IMR-90 (cell line): ENCODE measurements at regions not wholly inside any gene's neighbourhood (a gene's known extent, or its start where the extent isn't known, plus 50 kb on each side); places are given as distances from the start of the nearest gene placed in this dataset.
A peak's percentile ranks its signal among the peaks of the same experiment; 100 is the strongest.

Experiments used
- ATAC-seq: fragments of 200-7000 bp; cut with Tn5 transposase; 2 replicates; pipeline ENCODE4 v1.9.1; 2020; ENCODE audit warnings: low read depth, mild to moderate bottlenecking, moderate library complexity
- BruUV-seq: library from RNA; stranded (reverse); fragments of 400-500 nt; replicated peaks from 2 replicates; lab custom pipeline; 2021; lab: Mats Ljungman, UMichigan
- CTCF ChIA-PET: fragments of 300-600 bp; formaldehyde crosslinking; extraction: SDS; loops from one replicate; lab custom pipeline; 2021; ENCODE audit warnings: antibody characterized with exemption; lab: Yijun Ruan, JAX
- POLR2A ChIA-PET: fragments of 300-600 bp; sonication (Branson Sonifier 250); formaldehyde crosslinking; loops from one replicate; lab custom pipeline; 2022; ENCODE audit warnings: antibody characterized with exemption; ENCODE audit not compliant: unreplicated experiment; lab: Charles Lee
- DNase-seq: peaks from one replicate; pipeline ENCODE4 v3.0.0; 2013
- H2AFZ ChIP-seq: replicated peaks from 2 replicates; pipeline ENCODE3; 2013; ENCODE audit warnings: low read length, mild to moderate bottlenecking; ENCODE audit not compliant: poor library complexity
- H2AK5ac ChIP-seq: 2 replicates; pipeline ENCODE4 v1.6.1; 2013; ENCODE audit warnings: low read depth, low read length, inconsistent platforms
- H2AK9ac ChIP-seq: replicated peaks from 2 replicates; pipeline ENCODE3; 2013; ENCODE audit warnings: mild to moderate bottlenecking, low read depth, low read length, moderate library complexity; ENCODE audit not compliant: poor library complexity
- H2BK120ac ChIP-seq: 2 replicates; pipeline ENCODE4 v1.6.1; 2013; ENCODE audit warnings: low read depth, low read length, inconsistent platforms
- H2BK15ac ChIP-seq: 3 replicates; pipeline ENCODE4 v1.6.1; 2013; ENCODE audit warnings: low read depth, low read length, inconsistent platforms
- H2BK20ac ChIP-seq: 2 replicates; pipeline ENCODE4 v1.6.1; 2013; ENCODE audit warnings: low read depth, mild to moderate bottlenecking, inconsistent platforms, low read length, moderate library complexity
- H2BK5ac ChIP-seq: 2 replicates; pipeline ENCODE4 v1.6.1; 2013; ENCODE audit warnings: mild to moderate bottlenecking, low read depth, low read length, inconsistent platforms; ENCODE audit not compliant: poor library complexity, severe bottlenecking
- H3K14ac ChIP-seq: replicated peaks from 2 replicates; pipeline ENCODE4 v1.6.1; 2013; ENCODE audit warnings: low read depth, low read length, inconsistent platforms
- H3K18ac ChIP-seq: 2 replicates; pipeline ENCODE4 v1.6.1; 2013; ENCODE audit warnings: low read depth, low read length, control low read depth
- H3K23ac ChIP-seq: 2 replicates; pipeline ENCODE4 v1.6.1; 2013; ENCODE audit warnings: low read depth, low read length, inconsistent platforms
- H3K27ac ChIP-seq: 2 replicates; pipeline ENCODE4 v1.5.1; 2013; ENCODE audit warnings: mild to moderate bottlenecking, control low read depth, low read length; ENCODE audit not compliant: insufficient read depth
- H3K27me3 ChIP-seq: 2 replicates; pipeline ENCODE4 v1.6.1; 2013; ENCODE audit warnings: low read length; ENCODE audit not compliant: control insufficient read depth, insufficient read depth
- H3K36me3 ChIP-seq: 2 replicates; pipeline ENCODE4 v1.6.1; 2013; ENCODE audit warnings: low read length, mixed read lengths; ENCODE audit not compliant: control insufficient read depth, insufficient read depth
- H3K4ac ChIP-seq: 2 replicates; pipeline ENCODE4 v1.6.1; 2013; ENCODE audit warnings: low read depth, low read length, inconsistent platforms
- H3K4me1 ChIP-seq: 2 replicates; pipeline ENCODE4 v1.6.1; 2013; ENCODE audit warnings: low read length, mixed read lengths; ENCODE audit not compliant: control insufficient read depth, insufficient read depth
- H3K4me2 ChIP-seq: 2 replicates; pipeline ENCODE4 v1.6.1; 2013; ENCODE audit warnings: low read depth, mild to moderate bottlenecking, control low read depth, low read length, moderate library complexity
- H3K4me3 ChIP-seq: 2 replicates; pipeline ENCODE4 v1.5.1; 2013; ENCODE audit warnings: low read depth, mild to moderate bottlenecking, control low read depth, low read length, moderate library complexity; ENCODE audit not compliant: insufficient read depth
- H3K56ac ChIP-seq: 2 replicates; pipeline ENCODE4 v1.6.1; 2013; ENCODE audit warnings: low read length, inconsistent platforms; ENCODE audit not compliant: insufficient read depth; ENCODE audit errors: extremely low read depth
- H3K79me1 ChIP-seq, 2 experiments: 2 replicates each; pipeline ENCODE4 v1.6.1; 2013; ENCODE audit warnings: low read length in 2 of 2, inconsistent platforms in 1 of 2, low read depth in 1 of 2
- H3K9ac ChIP-seq: 2 replicates; pipeline ENCODE4 v1.6.1; 2013; ENCODE audit warnings: low read depth, low read length, control low read depth
- H3K9me1 ChIP-seq: 2 replicates; pipeline ENCODE4 v1.6.1; 2013; ENCODE audit warnings: low read length, inconsistent platforms; ENCODE audit not compliant: insufficient read depth
- H3K9me3 ChIP-seq: 2 replicates; pipeline ENCODE4 v1.6.1; 2013; ENCODE audit warnings: low read length; ENCODE audit not compliant: control insufficient read depth, insufficient read depth
- H4K20me1 ChIP-seq: 2 replicates; pipeline ENCODE4 v1.6.1; 2013; ENCODE audit warnings: low read length, inconsistent platforms; ENCODE audit not compliant: insufficient read depth
- H4K5ac ChIP-seq: 2 replicates; pipeline ENCODE4 v1.6.1; 2013; ENCODE audit warnings: mild to moderate bottlenecking, low read depth, low read length, control low read depth
- H4K8ac ChIP-seq, 2 experiments: 2 replicates each; pipeline ENCODE4 v1.6.1; 2013; ENCODE audit warnings: low read depth in 2 of 2, low read length in 2 of 2, control low read depth in 1 of 2, inconsistent platforms in 1 of 2
- H4K91ac ChIP-seq: 2 replicates; pipeline ENCODE4 v1.6.1; 2013; ENCODE audit warnings: low read depth, low read length, inconsistent platforms; ENCODE audit not compliant: insufficient read depth
- BHLHE40 ChIP-seq: fragments of 150-350 bp; IDR thresholded peaks from 2 replicates; pipeline ENCODE4 v1.6.1; 2016; ENCODE audit warnings: mild to moderate bottlenecking, low read depth, low read length
- CHD1 ChIP-seq: IDR thresholded peaks from 2 replicates; pipeline ENCODE4 v1.6.1; 2012; ENCODE audit warnings: low read depth, low read length, improper control_type of control experiment
- FOS ChIP-seq: fragments of 150-350 bp; IDR thresholded peaks from 2 replicates; pipeline ENCODE4 v1.6.1; 2016; ENCODE audit warnings: low read depth, low read length
- MXI1 ChIP-seq: IDR thresholded peaks from 2 replicates; pipeline ENCODE4 v1.6.1; 2012; ENCODE audit warnings: low read depth, mild to moderate bottlenecking, low read length, moderate library complexity, borderline replicate concordance
- NFE2L2 ChIP-seq: fragments of 150-350 bp; IDR thresholded peaks from 2 replicates; pipeline ENCODE4 v1.6.1; 2016; ENCODE audit warnings: low read depth, mild to moderate bottlenecking, low read length
- POLR2A ChIP-seq: IDR thresholded peaks from 2 replicates; pipeline ENCODE4 v1.6.1; 2012; ENCODE audit warnings: mild to moderate bottlenecking, low read depth, low read length
- RCOR1 ChIP-seq: IDR thresholded peaks from 2 replicates; pipeline ENCODE4 v1.6.1; 2012; ENCODE audit warnings: mild to moderate bottlenecking, low read length, improper control_type of control experiment; ENCODE audit not compliant: insufficient replicate concordance
- RFX5 ChIP-seq: IDR thresholded peaks from 2 replicates; pipeline ENCODE4 v1.8.0; 2012; ENCODE audit warnings: low read depth, mild to moderate bottlenecking, low read length, moderate library complexity
- WGBS, 2 experiments: methylation state at CpG; one replicate each; pipeline versions ENCODE4 v1.1.5 to v1.1.7; 2013; ENCODE audit warnings: missing lambda C conversion rate in 2 of 2; ENCODE audit not compliant: insufficient read length in 1 of 2; ENCODE audit errors: extremely low coverage in 2 of 2; 5-methylcytosine and 5-hydroxymethylcytosine counted together
- dilution Hi-C: fragments of 300-500 bp; cut with HindIII; formaldehyde crosslinking; loops from one replicate; pipeline ENCODE4 v1.14.3; 2018; ENCODE audit warnings: low sequenced_read_pairs; ENCODE audit not compliant: unreplicated experiment
- in situ Hi-C: fragments of 300-500 bp; cut with MboI; formaldehyde crosslinking; loops from 3 replicates; pipeline ENCODE4 v1.14.3; 2019; ENCODE audit warnings: low sequenced_read_pairs, inconsistent platforms, mixed read lengths
- intact Hi-C: fragments of 100-400 bp; cut with micrococcal nuclease; formaldehyde crosslinking; loops from 2 replicates; pipeline ENCODE4 v1.10.0; 2022
- TF ChIP-seq, protein P1 (sequence below): conservative IDR thresholded peaks from 2 replicates; pipeline ENCODE4 v1.5.1; 2012; ENCODE audit warnings: mild to moderate bottlenecking, low read depth, low read length, improper control_type of control experiment
- TF ChIP-seq, protein P2 (sequence below): fragments of 150-350 bp; IDR thresholded peaks from 2 replicates; pipeline ENCODE4 v1.6.1; 2016; ENCODE audit warnings: low read depth, mild to moderate bottlenecking, low read length, moderate library complexity, borderline replicate concordance

DNA sequence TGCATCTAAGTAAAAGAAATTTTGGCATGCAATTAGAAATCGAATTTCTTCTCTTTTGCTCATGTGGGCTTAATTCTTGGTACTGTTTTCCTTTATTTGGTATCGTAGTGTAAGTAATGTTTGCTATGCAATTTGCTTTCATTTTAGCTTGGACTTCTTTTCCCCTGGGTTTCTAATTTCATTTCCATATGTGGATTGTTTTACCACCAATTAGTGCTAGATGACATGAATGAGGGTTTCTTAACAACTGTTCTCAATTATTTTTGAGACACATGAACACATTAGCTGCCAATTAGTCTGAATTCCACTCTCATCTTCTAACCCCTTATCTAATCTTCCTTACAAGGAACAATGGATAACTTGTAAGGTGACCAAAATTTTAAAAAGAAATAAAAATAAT, 1047.2 kb upstream of the PIK3C3 start:
- in situ Hi-C loops: no loop called here
- WGBS, 2 experiments: no CpG with 5 or more reads among the region's 2 CpGs

More for the DNA sequence above, 1047.2 kb upstream of the PIK3C3 start:
- no peak for ATAC-seq
- H3K9me1 ChIP-seq: peaks cover 3% of the 10 kb centered on the region
- no peak overlapping the region for H2BK15ac ChIP-seq
- no peak overlapping the region for H3K27ac ChIP-seq
- peak overlapping the region in 1 of 2 experiments; percentile 28; a peak in 1 of 4 replicates for H4K8ac ChIP-seq
- no peaks in the 10 kb centered on the region for H3K36me3 ChIP-seq
- no peak overlapping the region for H2AK9ac ChIP-seq
- no peak overlapping the region for H3K4me3 ChIP-seq
- ChIA-PET CTCF (no interaction called here), POLR2A (no interaction called here)
- H3K18ac ChIP-seq: peak overlapping the region; percentile 31; the same call in 1 of the 2 replicates
- H2AFZ ChIP-seq: no peak overlapping the region
- H3K27me3 ChIP-seq: no peaks in the 10 kb centered on the region
- no peak overlapping the region for H3K56ac ChIP-seq
- no peak for DNase-seq
- H3K79me1 ChIP-seq: no peaks in the 10 kb centered on the region
- no peak overlapping the region for H3K23ac ChIP-seq
- no peak overlapping the region for H3K4ac ChIP-seq
- no peak overlapping the region for H3K14ac ChIP-seq
- peak overlapping the region; percentile 40; the same call in 1 of the 2 replicates for H3K4me2 ChIP-seq
- no TSS peak for BruUV-seq
- no peak overlapping the region for H3K9ac ChIP-seq
- no peak for TF ChIP-seq CHD1
- no peak for TF ChIP-seq FOS
- TF ChIP-seq, protein P1, sequence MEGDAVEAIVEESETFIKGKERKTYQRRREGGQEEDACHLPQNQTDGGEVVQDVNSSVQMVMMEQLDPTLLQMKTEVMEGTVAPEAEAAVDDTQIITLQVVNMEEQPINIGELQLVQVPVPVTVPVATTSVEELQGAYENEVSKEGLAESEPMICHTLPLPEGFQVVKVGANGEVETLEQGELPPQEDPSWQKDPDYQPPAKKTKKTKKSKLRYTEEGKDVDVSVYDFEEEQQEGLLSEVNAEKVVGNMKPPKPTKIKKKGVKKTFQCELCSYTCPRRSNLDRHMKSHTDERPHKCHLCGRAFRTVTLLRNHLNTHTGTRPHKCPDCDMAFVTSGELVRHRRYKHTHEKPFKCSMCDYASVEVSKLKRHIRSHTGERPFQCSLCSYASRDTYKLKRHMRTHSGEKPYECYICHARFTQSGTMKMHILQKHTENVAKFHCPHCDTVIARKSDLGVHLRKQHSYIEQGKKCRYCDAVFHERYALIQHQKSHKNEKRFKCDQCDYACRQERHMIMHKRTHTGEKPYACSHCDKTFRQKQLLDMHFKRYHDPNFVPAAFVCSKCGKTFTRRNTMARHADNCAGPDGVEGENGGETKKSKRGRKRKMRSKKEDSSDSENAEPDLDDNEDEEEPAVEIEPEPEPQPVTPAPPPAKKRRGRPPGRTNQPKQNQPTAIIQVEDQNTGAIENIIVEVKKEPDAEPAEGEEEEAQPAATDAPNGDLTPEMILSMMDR: no peak
- no peak for TF ChIP-seq MXI1
- TF ChIP-seq BHLHE40: no peak
- TF ChIP-seq NFE2L2: no peak
- TF ChIP-seq, protein P2, sequence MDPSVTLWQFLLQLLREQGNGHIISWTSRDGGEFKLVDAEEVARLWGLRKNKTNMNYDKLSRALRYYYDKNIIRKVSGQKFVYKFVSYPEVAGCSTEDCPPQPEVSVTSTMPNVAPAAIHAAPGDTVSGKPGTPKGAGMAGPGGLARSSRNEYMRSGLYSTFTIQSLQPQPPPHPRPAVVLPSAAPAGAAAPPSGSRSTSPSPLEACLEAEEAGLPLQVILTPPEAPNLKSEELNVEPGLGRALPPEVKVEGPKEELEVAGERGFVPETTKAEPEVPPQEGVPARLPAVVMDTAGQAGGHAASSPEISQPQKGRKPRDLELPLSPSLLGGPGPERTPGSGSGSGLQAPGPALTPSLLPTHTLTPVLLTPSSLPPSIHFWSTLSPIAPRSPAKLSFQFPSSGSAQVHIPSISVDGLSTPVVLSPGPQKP: no peak
- TF ChIP-seq RFX5: no peak
- no peak for TF ChIP-seq POLR2A
- no peak for TF ChIP-seq RCOR1
- intact Hi-C loops: no loop called here
- dilution Hi-C loops: no loop called here
- no peak overlapping the region for H4K91ac ChIP-seq
- H2BK120ac ChIP-seq: no peak overlapping the region
- no peaks in the 10 kb centered on the region for H4K20me1 ChIP-seq
- peaks cover 4% of the 10 kb centered on the region for H3K4me1 ChIP-seq
- no peaks in the 10 kb centered on the region for H3K9me3 ChIP-seq
- no peak overlapping the region for H2BK5ac ChIP-seq
- H4K5ac ChIP-seq: no peak overlapping the region
- H2BK20ac ChIP-seq: no peak overlapping the region
- H2AK5ac ChIP-seq: no peak overlapping the region
